Right lobe of liver (tissue), 6 donors: ENCODE measurements at regions not wholly inside any gene's neighbourhood (a gene's known extent, or its start where the extent isn't known, plus 50 kb on each side); places are given as distances from the start of the nearest gene placed in this dataset.

Experiments
- ATAC-seq, 4 donors: fragments of 200-7000 bp; cut with Tn5 transposase; one replicate each; pipeline ENCODE4 v1.9.1; 2020; ENCODE audit warnings: mild to moderate bottlenecking in 4 of 4, moderate library complexity in 4 of 4
- DNase-seq, 3 donors: peaks; one replicate each; pipeline ENCODE4 v3.0.0-alpha.2; 2020
- H3K27ac ChIP-seq, 3 donors: fragments of 200-600 bp; one replicate each; pipeline ENCODE4 v1.8.0; 2022
- H3K27me3 ChIP-seq, 2 donors: fragments of 200-600 bp; one replicate each; pipeline ENCODE4 v1.8.0; 2022
- H3K36me3 ChIP-seq, 4 donors: fragments of 200-600 bp; sonication (generic) in 1 of 4; one replicate each; pipeline versions ENCODE4 v1.5.1 to v1.8.0; 2017 to 2022; ENCODE audit warnings: control low read depth in 1 of 4
- H3K4me1 ChIP-seq, 4 donors: fragments of 200-600 bp; sonication (generic) in 1 of 4; one replicate each; pipeline versions ENCODE4 v1.5.1 to v1.8.0; 2017 to 2022; ENCODE audit warnings: control low read depth in 1 of 4
- H3K4me3 ChIP-seq, 3 donors: fragments of 200-600 bp; one replicate each; pipeline ENCODE4 v1.8.0; 2022
- H3K9me3 ChIP-seq, 4 donors: fragments of 200-600 bp; sonication (generic) in 1 of 4; one replicate each; pipeline versions ENCODE4 v1.5.1 to v1.8.0; 2017 to 2022; ENCODE audit warnings: control low read depth in 1 of 4
- POLR2A ChIP-seq: fragments of 450-650 bp; IDR thresholded peaks from one replicate; pipeline ENCODE4 v1.6.1; 2017; ENCODE audit warnings: antibody characterized with exemption, mild to moderate bottlenecking
- WGBS: methylation state at CpG from one replicate; pipeline ENCODE4 v1.1.6; 2018; ENCODE audit warnings: low coverage, low lambda C conversion rate; ENCODE audit not compliant: insufficient coverage; ENCODE audit errors: missing lambda C conversion rate; 5-methylcytosine and 5-hydroxymethylcytosine counted together
- intact Hi-C, 2 donors: fragments of 100-400 bp; cut with DNase I; formaldehyde crosslinking; loops; one replicate each; pipeline versions ENCODE4 v1.11.2 to v1.14.1; 2022
- TF ChIP-seq, protein P1 (sequence below), 4 donors: fragments of 200-600 bp in 3 of 4; fragments of 450-650 bp in 1 of 4; IDR thresholded peaks; one replicate each; pipeline versions ENCODE4 v1.5.1 to v1.8.0; 2016 to 2022; ENCODE audit warnings: antibody characterized with exemption in 4 of 4, mild to moderate bottlenecking in 2 of 4
- donor health status: DM: no; HTN: yes; CAD: no.
- donor health status: DM: no; HTN: no; CAD: no.
- donor health status: DM: no; HTN: no; CAD: no.
- donor health status: DM: no; HTN: yes; CAD: no.
- donor health status: DM: no; HTN: yes; CAD: no.

DNA sequence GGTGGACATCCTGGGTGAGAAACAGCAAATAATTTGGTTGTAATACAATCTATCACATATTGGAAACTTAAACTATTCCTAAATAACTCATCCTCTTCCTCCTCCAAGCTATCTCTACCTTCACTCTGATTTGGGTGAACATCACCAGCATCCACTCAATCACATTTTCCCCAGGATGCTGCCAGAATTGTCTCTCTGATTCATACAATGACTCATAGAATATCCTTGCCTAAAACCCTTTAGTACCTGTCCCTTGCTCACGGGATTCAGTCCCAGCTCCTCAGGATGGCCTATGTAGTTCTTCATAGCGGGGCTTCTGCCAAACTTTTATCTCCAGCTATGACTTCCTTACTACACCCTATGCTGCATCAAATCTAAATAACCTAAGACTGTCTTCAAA is 146.8 kb downstream of the EMP1 start:
- no peak overlapping the region for H3K27ac ChIP-seq
- intact Hi-C loops, result no loop called here
- no peak for ATAC-seq
- 48% methylated on average over 2 of the region's 2 CpGs for WGBS
- H3K27me3 ChIP-seq, result no peaks in the 10 kb centered on the region
- TF ChIP-seq, protein P1, sequence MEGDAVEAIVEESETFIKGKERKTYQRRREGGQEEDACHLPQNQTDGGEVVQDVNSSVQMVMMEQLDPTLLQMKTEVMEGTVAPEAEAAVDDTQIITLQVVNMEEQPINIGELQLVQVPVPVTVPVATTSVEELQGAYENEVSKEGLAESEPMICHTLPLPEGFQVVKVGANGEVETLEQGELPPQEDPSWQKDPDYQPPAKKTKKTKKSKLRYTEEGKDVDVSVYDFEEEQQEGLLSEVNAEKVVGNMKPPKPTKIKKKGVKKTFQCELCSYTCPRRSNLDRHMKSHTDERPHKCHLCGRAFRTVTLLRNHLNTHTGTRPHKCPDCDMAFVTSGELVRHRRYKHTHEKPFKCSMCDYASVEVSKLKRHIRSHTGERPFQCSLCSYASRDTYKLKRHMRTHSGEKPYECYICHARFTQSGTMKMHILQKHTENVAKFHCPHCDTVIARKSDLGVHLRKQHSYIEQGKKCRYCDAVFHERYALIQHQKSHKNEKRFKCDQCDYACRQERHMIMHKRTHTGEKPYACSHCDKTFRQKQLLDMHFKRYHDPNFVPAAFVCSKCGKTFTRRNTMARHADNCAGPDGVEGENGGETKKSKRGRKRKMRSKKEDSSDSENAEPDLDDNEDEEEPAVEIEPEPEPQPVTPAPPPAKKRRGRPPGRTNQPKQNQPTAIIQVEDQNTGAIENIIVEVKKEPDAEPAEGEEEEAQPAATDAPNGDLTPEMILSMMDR (IDR thresholded peaks at IDR 0.05), result no peak
- no peak for TF ChIP-seq POLR2A
- H3K4me3 ChIP-seq, result no peak overlapping the region
- no peak for DNase-seq
- no peaks in the 10 kb centered on the region for H3K4me1 ChIP-seq
- H3K9me3 ChIP-seq, result no peaks in the 10 kb centered on the region
- H3K36me3 ChIP-seq, result no peaks in the 10 kb centered on the region

DNA sequence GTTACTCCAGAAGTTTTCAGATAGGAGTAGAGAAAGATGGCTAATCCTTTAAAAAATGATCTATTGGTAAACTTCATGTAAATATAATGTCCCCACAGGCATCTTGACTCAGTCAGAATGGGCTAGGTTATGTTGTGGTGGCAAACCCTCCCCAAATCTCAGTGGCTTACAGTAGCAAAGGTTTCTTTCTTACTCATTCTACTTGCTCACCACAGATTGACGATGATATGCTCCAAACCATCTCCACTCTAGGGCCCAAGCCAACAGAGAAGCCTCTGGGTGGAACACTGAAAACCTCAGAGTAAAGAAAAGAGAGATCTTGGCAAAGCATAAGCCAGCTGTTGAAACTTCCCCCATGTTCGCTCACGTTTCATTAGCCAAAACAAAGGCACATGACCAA is 146.4 kb downstream of the EMP1 start:
- H3K4me1 ChIP-seq, result no peaks in the 10 kb centered on the region
- intact Hi-C loops, result no loop called here
- DNase-seq, result no peak
- no peaks in the 10 kb centered on the region for H3K9me3 ChIP-seq
- TF ChIP-seq, protein P1 (IDR thresholded peaks at IDR 0.05), result no peak
- no peak for TF ChIP-seq POLR2A
- no peak overlapping the region for H3K27ac ChIP-seq
- no peak overlapping the region for H3K4me3 ChIP-seq
- H3K36me3 ChIP-seq, result no peaks in the 10 kb centered on the region
- 74% methylated on average over 3 of the region's 3 CpGs for WGBS
- no peaks in the 10 kb centered on the region for H3K27me3 ChIP-seq
- ATAC-seq, result no peak

- WGBS, result 50% methylated on average over 1 of the region's 1 CpG
- Histone ChIP-seq H3K27me3 (no peaks in the 10 kb centered on the region), H3K4me1 (no peaks in the 10 kb centered on the region), H3K36me3 (no peaks in the 10 kb centered on the region), H3K27ac (no peak overlapping the region), H3K9me3 (no peaks in the 10 kb centered on the region), H3K4me3 (no peak overlapping the region)
- DNase-seq (no peak), ATAC-seq (no peak)
- TF ChIP-seq, protein P1 (IDR thresholded peaks at IDR 0.05), result no peak
- no peak for TF ChIP-seq POLR2A
- intact Hi-C loops, result no loop called here
Observed at GRCh38 chr12:13340149-13340548, 143.6 kb downstream of the EMP1 start.

DNA sequence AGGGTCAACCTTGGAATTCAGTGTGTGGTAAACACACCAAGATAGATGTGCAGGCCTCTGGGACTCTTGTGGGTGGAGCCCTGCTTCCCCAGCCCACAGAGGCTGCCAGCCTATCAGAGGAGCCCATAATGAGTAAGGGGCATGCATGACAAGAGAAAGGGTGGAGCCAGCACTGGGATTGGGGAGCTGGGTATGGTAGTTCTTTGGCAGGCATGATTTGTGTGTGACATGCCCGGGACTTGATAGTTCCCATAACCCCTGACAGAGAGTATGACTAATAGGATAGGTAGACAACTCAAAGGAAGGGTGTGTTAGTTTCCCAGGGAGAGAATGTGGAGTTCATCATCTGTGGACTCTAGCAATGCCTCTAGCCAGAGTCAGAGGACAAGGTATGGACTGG is 143.0 kb downstream of the EMP1 start:
- no peaks in the 10 kb centered on the region for H3K9me3 ChIP-seq
- no peak for ATAC-seq
- H3K27ac ChIP-seq, result no peak overlapping the region
- H3K4me1 ChIP-seq, result no peaks in the 10 kb centered on the region
- 80% methylated on average over 1 of the region's 1 CpG for WGBS
- intact Hi-C loops, result no loop called here
- H3K36me3 ChIP-seq, result no peaks in the 10 kb centered on the region
- no peak overlapping the region for H3K4me3 ChIP-seq
- DNase-seq, result no peak
- no peaks in the 10 kb centered on the region for H3K27me3 ChIP-seq
- TF ChIP-seq, protein P1 (IDR thresholded peaks at IDR 0.05), result no peak
- no peak for TF ChIP-seq POLR2A

DNA sequence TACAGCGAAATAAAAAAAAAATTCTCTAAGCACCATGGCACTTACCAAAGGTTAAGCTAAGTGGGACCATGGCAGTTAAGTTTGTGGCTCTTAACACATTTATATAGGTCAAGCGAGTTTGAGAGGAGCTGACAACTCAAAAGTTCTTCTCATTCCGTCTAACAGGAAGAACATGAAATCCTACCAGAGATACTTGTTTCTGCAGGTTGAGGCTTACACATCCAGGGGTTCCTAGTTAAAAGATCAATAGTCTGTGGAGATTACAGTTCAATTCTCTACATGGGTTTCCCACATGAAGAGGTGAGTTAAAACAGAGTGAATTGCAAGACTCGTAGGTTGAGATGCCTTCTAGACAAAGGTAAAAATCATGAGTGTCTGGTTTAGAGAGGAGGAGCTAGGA is 142.6 kb downstream of the EMP1 start:
- intact Hi-C loops, result no loop called here
- Histone ChIP-seq H3K27ac (no peak overlapping the region), H3K4me1 (no peaks in the 10 kb centered on the region), H3K27me3 (no peaks in the 10 kb centered on the region), H3K9me3 (no peaks in the 10 kb centered on the region), H3K36me3 (no peaks in the 10 kb centered on the region), H3K4me3 (no peak overlapping the region)
- no peak for ATAC-seq
- TF ChIP-seq POLR2A, result no peak
- TF ChIP-seq, protein P1 (IDR thresholded peaks at IDR 0.05), result no peak
- no peak for DNase-seq
- 76% methylated on average over 4 of the region's 4 CpGs for WGBS
